ENCODE measurements at regions not wholly inside any gene's neighbourhood (a gene's known extent, or its start where the extent isn't known, plus 50 kb on each side); places are given as distances from the start of the nearest gene placed in this dataset.
"Not testable (repeated sequence)": the region's sequence is repeated elsewhere in the genome, so short reads cannot be mapped to it uniquely, and the experiment has no call there.

- H3K9ac ChIP-seq (ENCODE audit: low read length); H2AFZ ChIP-seq (ENCODE audit: low read length); H3K36me3 ChIP-seq (ENCODE audit: insufficient read depth, low read length); H3K9me2 ChIP-seq (ENCODE audit: low read depth, low read length); H4K20me1 ChIP-seq (ENCODE audit: insufficient read depth, low read length); H3K27me3 ChIP-seq (ENCODE audit: insufficient read depth, low read length); H3K9me3 ChIP-seq (ENCODE audit: low read length); H3K27ac ChIP-seq (ENCODE audit: low read depth, low read length, poor library complexity, severe bottlenecking); H3F3A ChIP-seq (ENCODE audit: insufficient read depth, low read length); H3K4me1 ChIP-seq (ENCODE audit: insufficient read depth, low read length, severe bottlenecking); H3K4me2 ChIP-seq (ENCODE audit: low read length); H3K4me3 ChIP-seq (ENCODE audit: low read depth, low read length, poor library complexity, severe bottlenecking); H3K79me2 ChIP-seq (ENCODE audit: insufficient read depth, low read length): not testable (repeated sequence)
These were observed 79.8 kb downstream of the LGALS9B start for GRCh38 chr17:20387549-20387948.

- not testable (repeated sequence) for H3K4me2 ChIP-seq (ENCODE audit: low read length); H3K27ac ChIP-seq (ENCODE audit: low read depth, low read length, poor library complexity, severe bottlenecking)
- TF ChIP-seq CTCF (IDR thresholded peaks at IDR 0.05; ENCODE audit: low read length): peak; percentile 47
These were observed 85.7 kb downstream of the LGALS9B start for GRCh38 chr17:20381358-20382300.

GRCh38 chr17:20380625-20381024 lies 86.7 kb downstream of the LGALS9B start:
- H3K27ac ChIP-seq (ENCODE audit: low read depth, low read length, poor library complexity, severe bottlenecking); H3K9ac ChIP-seq (ENCODE audit: low read length); H3K4me3 ChIP-seq (ENCODE audit: low read depth, low read length, poor library complexity, severe bottlenecking); H3K9me3 ChIP-seq (ENCODE audit: low read length); H3F3A ChIP-seq (ENCODE audit: insufficient read depth, low read length); H3K79me2 ChIP-seq (ENCODE audit: insufficient read depth, low read length); H3K36me3 ChIP-seq (ENCODE audit: insufficient read depth, low read length); H4K20me1 ChIP-seq (ENCODE audit: insufficient read depth, low read length); H3K9me2 ChIP-seq (ENCODE audit: low read depth, low read length); H3K4me2 ChIP-seq (ENCODE audit: low read length); H2AFZ ChIP-seq (ENCODE audit: low read length); H3K4me1 ChIP-seq (ENCODE audit: insufficient read depth, low read length, severe bottlenecking); H3K27me3 ChIP-seq (ENCODE audit: insufficient read depth, low read length): not testable (repeated sequence)

More at GRCh38 chr17:20381358-20382300, 85.7 kb downstream of the LGALS9B start:
- H3K79me2 ChIP-seq (ENCODE audit: insufficient read depth, low read length); H3K9ac ChIP-seq (ENCODE audit: low read length); H3K4me1 ChIP-seq (ENCODE audit: insufficient read depth, low read length, severe bottlenecking); H3K9me3 ChIP-seq (ENCODE audit: low read length); H3K9me2 ChIP-seq (ENCODE audit: low read depth, low read length); H3K36me3 ChIP-seq (ENCODE audit: insufficient read depth, low read length); H2AFZ ChIP-seq (ENCODE audit: low read length); H4K20me1 ChIP-seq (ENCODE audit: insufficient read depth, low read length); H3F3A ChIP-seq (ENCODE audit: insufficient read depth, low read length); H3K27me3 ChIP-seq (ENCODE audit: insufficient read depth, low read length); H3K4me3 ChIP-seq (ENCODE audit: low read depth, low read length, poor library complexity, severe bottlenecking): not testable (repeated sequence)

GRCh38 chr17:20379251-20379650 lies 88.1 kb downstream of the LGALS9B start:
- not testable (repeated sequence) for H3K9ac ChIP-seq (ENCODE audit: low read length); H3K27ac ChIP-seq (ENCODE audit: low read depth, low read length, poor library complexity, severe bottlenecking); H3K36me3 ChIP-seq (ENCODE audit: insufficient read depth, low read length); H4K20me1 ChIP-seq (ENCODE audit: insufficient read depth, low read length); H3K4me2 ChIP-seq (ENCODE audit: low read length); H3K9me3 ChIP-seq (ENCODE audit: low read length); H3K4me1 ChIP-seq (ENCODE audit: insufficient read depth, low read length, severe bottlenecking); H3K79me2 ChIP-seq (ENCODE audit: insufficient read depth, low read length); H2AFZ ChIP-seq (ENCODE audit: low read length); H3F3A ChIP-seq (ENCODE audit: insufficient read depth, low read length); H3K27me3 ChIP-seq (ENCODE audit: insufficient read depth, low read length); H3K9me2 ChIP-seq (ENCODE audit: low read depth, low read length); H3K4me3 ChIP-seq (ENCODE audit: low read depth, low read length, poor library complexity, severe bottlenecking)

GRCh38 chr17:20376642-20377041 lies 90.7 kb downstream of the LGALS9B start:
- H4K20me1 ChIP-seq (ENCODE audit: insufficient read depth, low read length); H3F3A ChIP-seq (ENCODE audit: insufficient read depth, low read length); H3K9me2 ChIP-seq (ENCODE audit: low read depth, low read length); H3K9me3 ChIP-seq (ENCODE audit: low read length); H3K27me3 ChIP-seq (ENCODE audit: insufficient read depth, low read length); H3K9ac ChIP-seq (ENCODE audit: low read length); H3K4me1 ChIP-seq (ENCODE audit: insufficient read depth, low read length, severe bottlenecking); H3K27ac ChIP-seq (ENCODE audit: low read depth, low read length, poor library complexity, severe bottlenecking); H3K79me2 ChIP-seq (ENCODE audit: insufficient read depth, low read length); H3K36me3 ChIP-seq (ENCODE audit: insufficient read depth, low read length); H3K4me3 ChIP-seq (ENCODE audit: low read depth, low read length, poor library complexity, severe bottlenecking); H3K4me2 ChIP-seq (ENCODE audit: low read length); H2AFZ ChIP-seq (ENCODE audit: low read length): not testable (repeated sequence)

GRCh38 chr17:20375745-20376144 lies 91.6 kb downstream of the LGALS9B start:
- H3K27me3 ChIP-seq (ENCODE audit: insufficient read depth, low read length); H3K79me2 ChIP-seq (ENCODE audit: insufficient read depth, low read length): not testable (repeated sequence)

More at GRCh38 chr17:20375745-20376144, 91.6 kb downstream of the LGALS9B start:
- H3K9me2 ChIP-seq (ENCODE audit: low read depth, low read length); H3K27ac ChIP-seq (ENCODE audit: low read depth, low read length, poor library complexity, severe bottlenecking); H3K4me3 ChIP-seq (ENCODE audit: low read depth, low read length, poor library complexity, severe bottlenecking); H3K9ac ChIP-seq (ENCODE audit: low read length); H2AFZ ChIP-seq (ENCODE audit: low read length); H4K20me1 ChIP-seq (ENCODE audit: insufficient read depth, low read length); H3K4me2 ChIP-seq (ENCODE audit: low read length); H3F3A ChIP-seq (ENCODE audit: insufficient read depth, low read length); H3K36me3 ChIP-seq (ENCODE audit: insufficient read depth, low read length); H3K9me3 ChIP-seq (ENCODE audit: low read length); H3K4me1 ChIP-seq (ENCODE audit: insufficient read depth, low read length, severe bottlenecking): not testable (repeated sequence)

All from OCI-LY1 (cell line).